K562 (cell line): ENCODE measurements at regions not wholly inside any gene's neighbourhood (a gene's known extent, or its start where the extent isn't known, plus 50 kb on each side); places are given as distances from the start of the nearest gene placed in this dataset.

ENCODE experiments used
- AFF4 ChIP-seq: sonication (generic); formaldehyde crosslinking; IDR thresholded peaks from 2 replicates; pipeline ENCODE4 v1.8.0; 2023; ENCODE audit warnings: mild to moderate bottlenecking, missing genetic modification reagents
- CHD7 ChIP-seq: fragments of 200-600 bp; sonication (generic); IDR thresholded peaks from one replicate; pipeline ENCODE4 v1.6.1; 2012; ENCODE audit warnings: mild to moderate bottlenecking, low read depth, low read length, inconsistent platforms
- KAT8 ChIP-seq: fragments of 450-650 bp; IDR thresholded peaks from 2 replicates; pipeline ENCODE4 v1.6.1; 2016; ENCODE audit warnings: low read depth, mild to moderate bottlenecking
- SETDB1 ChIP-seq: IDR thresholded peaks from one replicate; pipeline ENCODE4 v1.6.1; 2012; ENCODE audit warnings: low read length, control low read depth, inconsistent platforms
- ZNF232 ChIP-seq: sonication (generic); formaldehyde crosslinking; IDR thresholded peaks from 2 replicates; pipeline ENCODE4 v1.8.0; 2022; ENCODE audit warnings: mild to moderate bottlenecking, missing genetic modification reagents
- ZNF76 ChIP-seq: fragments of 250-450 bp; sonication (Bioruptor Pico); IDR thresholded peaks from 2 replicates; pipeline ENCODE4 v1.4.0; 2020; ENCODE audit warnings: mild to moderate bottlenecking, moderate library complexity, borderline replicate concordance

GRCh38 chr9:517993-518392 is 303.3 kb downstream of the DOCK8 start (continued):
- TF ChIP-seq CHD7 (no peak), KAT8 (no peak), ZNF76 (no peak), AFF4 (no peak), ZNF232 (CRISPR knock-in tag) (no peak), SETDB1 (no peak)
